Neural crest cell (in vitro differentiated cells): ENCODE measurements at regions not wholly inside any gene's neighbourhood (a gene's known extent, or its start where the extent isn't known, plus 50 kb on each side); places are given as distances from the start of the nearest gene placed in this dataset.

ENCODE experiments used
- DNase-seq: peaks from one replicate; pipeline ENCODE4 v3.0.0; 2021; ENCODE audit warnings: low read depth, mixed read lengths, low spot score
- H3K27ac Mint-ChIP-seq: one replicate; pipeline ENCODE4 v1.8.0; 2021; ENCODE audit warnings: mild to moderate bottlenecking, mixed read lengths; ENCODE audit not compliant: unreplicated experiment
- H3K27me3 Mint-ChIP-seq: 2 replicates; pipeline ENCODE4 v1.8.0; 2021; ENCODE audit warnings: low read depth, mild to moderate bottlenecking, mixed read lengths
- H3K36me3 Mint-ChIP-seq: 2 replicates; pipeline ENCODE4 v1.8.0; 2021; ENCODE audit warnings: low read depth, mild to moderate bottlenecking, mixed read lengths
- H3K4me1 Mint-ChIP-seq: 2 replicates; pipeline ENCODE4 v1.8.0; 2021; ENCODE audit warnings: mixed read lengths
- H3K4me3 Mint-ChIP-seq: one replicate; pipeline ENCODE4 v1.8.0; 2021; ENCODE audit warnings: mild to moderate bottlenecking, mixed read lengths
- H3K9me3 Mint-ChIP-seq: 2 replicates; pipeline ENCODE4 v1.8.0; 2021; ENCODE audit warnings: mixed read lengths
- CTCF ChIP-seq: fragments of 200-600 bp; sonication (generic); conservative IDR thresholded peaks from 2 replicates; pipeline ENCODE4 v1.5.0; 2021; ENCODE audit warnings: antibody characterized with exemption, mild to moderate bottlenecking

GRCh38 chr18:7303316-7304060, 72.6 kb downstream of the LRRC30 start:
- Mint-ChIP-seq H3K4me1 (no peaks in the 10 kb centered on the region), H3K27ac (no peak overlapping the region), H3K27me3 (no peaks in the 10 kb centered on the region), H3K9me3 (peaks cover 11% of the 10 kb centered on the region), H3K4me3 (no peak overlapping the region), H3K36me3 (peaks cover 5% of the 10 kb centered on the region)
- no peak for TF ChIP-seq CTCF
- DNase-seq = no peak

- Mint-ChIP-seq H3K27me3 (no peaks in the 10 kb centered on the region), H3K9me3 (peaks cover 9% of the 10 kb centered on the region), H3K36me3 (peaks cover 5% of the 10 kb centered on the region), H3K27ac (no peak overlapping the region), H3K4me3 (no peak overlapping the region), H3K4me1 (no peaks in the 10 kb centered on the region)
- no peak for TF ChIP-seq CTCF
- no peak for DNase-seq
Measured at GRCh38 chr18:7304061-7304370, 73.1 kb downstream of the LRRC30 start.

DNA sequence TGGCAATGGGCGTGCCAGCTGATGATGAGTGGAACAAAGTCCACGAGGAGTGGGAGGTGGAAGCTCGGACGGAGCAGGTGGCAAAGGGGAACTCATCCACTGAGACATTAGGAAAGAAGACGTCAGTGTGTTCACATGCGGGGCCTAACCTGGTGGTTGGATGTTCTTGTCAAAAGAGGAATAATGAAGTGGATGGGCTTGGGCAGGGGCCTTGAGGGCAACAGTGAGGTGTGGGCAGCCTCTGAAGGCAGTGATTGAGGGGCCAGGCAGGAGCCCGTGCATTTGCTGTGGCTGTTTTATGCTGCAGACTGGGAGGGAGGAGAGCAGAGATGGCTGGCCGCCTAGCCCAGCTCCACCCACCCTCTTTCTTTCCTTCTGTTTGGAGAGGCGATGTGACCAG, 74.5 kb downstream of the LRRC30 start:
- Mint-ChIP-seq H3K27ac (no peak overlapping the region), H3K4me1 (no peaks in the 10 kb centered on the region), H3K36me3 (peaks cover 1% of the 10 kb centered on the region), H3K4me3 (no peak overlapping the region), H3K9me3 (peaks cover 3% of the 10 kb centered on the region), H3K27me3 (no peaks in the 10 kb centered on the region)
- no peak for DNase-seq
- TF ChIP-seq CTCF = no peak

GRCh38 chr18:7307030-7307429, 76.1 kb downstream of the LRRC30 start:
- H3K9me3 Mint-ChIP-seq = peaks cover 7% of the 10 kb centered on the region
- TF ChIP-seq CTCF = no peak
- DNase-seq = no peak
- H3K4me1 Mint-ChIP-seq = no peaks in the 10 kb centered on the region
- H3K27me3 Mint-ChIP-seq = no peaks in the 10 kb centered on the region
- no peak overlapping the region for H3K4me3 Mint-ChIP-seq
- H3K27ac Mint-ChIP-seq = no peak overlapping the region
- no peaks in the 10 kb centered on the region for H3K36me3 Mint-ChIP-seq

DNA sequence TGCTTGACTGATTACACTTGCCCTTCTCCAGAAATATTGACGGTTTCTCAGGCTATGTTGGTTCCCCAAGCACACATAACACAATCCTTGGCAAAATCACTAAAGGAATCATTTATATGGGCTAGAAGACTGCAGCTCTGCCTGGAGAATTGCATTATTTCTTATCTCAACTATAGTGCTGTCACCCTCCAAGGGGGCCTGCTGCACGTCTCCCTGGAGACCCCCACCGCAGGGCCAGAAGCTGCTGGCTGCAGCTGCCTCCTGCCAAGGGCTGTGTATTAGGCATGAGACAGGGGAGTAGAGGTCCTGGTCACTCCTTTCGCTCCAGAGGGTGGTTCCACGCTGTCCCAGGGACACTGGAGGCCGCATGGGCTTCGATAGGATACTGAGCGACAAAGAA, 76.6 kb downstream of the LRRC30 start:
- TF ChIP-seq CTCF = no peak
- Mint-ChIP-seq H3K36me3 (no peaks in the 10 kb centered on the region), H3K4me3 (no peak overlapping the region), H3K27ac (no peak overlapping the region), H3K4me1 (no peaks in the 10 kb centered on the region), H3K27me3 (no peaks in the 10 kb centered on the region), H3K9me3 (peaks cover 7% of the 10 kb centered on the region)
- no peak for DNase-seq

DNA sequence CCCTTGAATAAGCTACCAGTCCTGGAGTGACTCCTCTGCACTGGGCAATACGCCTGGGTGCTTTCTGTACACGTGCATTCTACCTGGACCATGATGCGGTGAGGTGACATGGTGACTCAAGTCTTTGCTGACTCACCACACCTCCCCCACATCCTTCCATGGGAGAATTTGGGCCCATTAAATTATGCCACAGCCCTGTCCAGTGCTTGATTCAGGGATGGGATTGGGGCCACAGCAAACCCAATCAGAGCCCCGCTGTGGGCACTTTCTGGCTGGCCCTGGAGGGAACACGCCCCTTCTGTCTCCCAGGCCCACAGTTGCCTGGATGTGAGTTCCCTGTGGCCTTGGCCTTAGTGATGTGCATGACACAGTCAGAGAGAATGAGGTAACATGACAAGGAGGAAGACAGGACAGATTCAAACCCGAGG, 86.9 kb downstream of the LRRC30 start:
- Mint-ChIP-seq H3K4me3 (no peak overlapping the region), H3K36me3 (no peaks in the 10 kb centered on the region), H3K9me3 (no peaks in the 10 kb centered on the region), H3K27me3 (peaks cover 4% of the 10 kb centered on the region), H3K27ac (no peak overlapping the region), H3K4me1 (peaks cover 3% of the 10 kb centered on the region)
- no peak for DNase-seq
- TF ChIP-seq CTCF = no peak
